Choroid plexus epithelial cell (primary cell): ENCODE measurements at regions not wholly inside any gene's neighbourhood (a gene's known extent, or its start where the extent isn't known, plus 50 kb on each side); places are given as distances from the start of the nearest gene placed in this dataset.

Experiments
- DNase-seq: peaks from one replicate; pipeline ENCODE4 v3.0.0-alpha.2; 2010; ENCODE audit warnings: low read depth
- H3K4me3 ChIP-seq: 2 replicates; pipeline ENCODE4 v1.5.1; 2011; ENCODE audit warnings: low read depth, mild to moderate bottlenecking, control low read depth, low read length, moderate library complexity
- TF ChIP-seq, protein P1 (sequence below): conservative IDR thresholded peaks from 2 replicates; pipeline ENCODE4 v1.5.1; 2011; ENCODE audit warnings: low read depth, mild to moderate bottlenecking, control low read depth, inconsistent platforms, low read length, moderate library complexity

DNA sequence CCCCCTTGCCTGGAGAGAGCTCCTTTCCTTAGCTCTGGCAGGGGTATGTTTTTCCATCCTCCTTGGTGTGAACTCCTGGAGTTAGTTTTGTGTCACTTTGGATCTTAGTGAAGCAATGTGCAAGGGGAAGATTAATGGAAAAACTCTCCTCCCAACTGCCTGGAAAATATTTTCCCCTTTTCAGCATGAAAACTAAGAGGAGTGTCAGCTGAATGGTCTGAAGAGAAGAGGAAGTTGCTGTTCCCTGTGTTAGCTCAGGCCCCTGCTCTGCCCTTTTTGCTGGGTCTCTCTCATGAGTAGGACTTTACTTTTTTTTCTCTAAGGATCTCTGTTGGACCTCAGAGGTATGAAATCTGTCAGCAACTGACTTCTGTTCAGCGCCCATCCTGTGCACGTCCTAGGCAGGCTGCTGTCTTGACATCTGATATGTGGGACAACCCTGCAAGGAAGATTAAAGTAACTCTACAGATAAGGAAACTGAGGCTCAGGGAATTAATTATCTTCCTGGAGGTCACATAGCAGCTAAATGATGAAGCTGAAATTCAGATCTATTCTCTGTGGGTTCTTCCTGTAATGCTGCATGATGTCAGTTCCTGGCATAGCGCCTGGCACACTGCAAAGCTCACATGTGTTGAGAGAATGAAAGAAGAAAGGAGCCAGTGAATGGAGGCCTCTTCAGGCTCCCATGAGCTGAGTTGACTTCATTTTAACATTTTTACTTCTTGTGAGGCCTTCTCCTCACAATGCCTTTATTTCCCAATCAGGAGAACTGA, 109.7 kb upstream of the GALNT15 start:
- DNase-seq = peak; percentile 97
- TF ChIP-seq, protein P1, sequence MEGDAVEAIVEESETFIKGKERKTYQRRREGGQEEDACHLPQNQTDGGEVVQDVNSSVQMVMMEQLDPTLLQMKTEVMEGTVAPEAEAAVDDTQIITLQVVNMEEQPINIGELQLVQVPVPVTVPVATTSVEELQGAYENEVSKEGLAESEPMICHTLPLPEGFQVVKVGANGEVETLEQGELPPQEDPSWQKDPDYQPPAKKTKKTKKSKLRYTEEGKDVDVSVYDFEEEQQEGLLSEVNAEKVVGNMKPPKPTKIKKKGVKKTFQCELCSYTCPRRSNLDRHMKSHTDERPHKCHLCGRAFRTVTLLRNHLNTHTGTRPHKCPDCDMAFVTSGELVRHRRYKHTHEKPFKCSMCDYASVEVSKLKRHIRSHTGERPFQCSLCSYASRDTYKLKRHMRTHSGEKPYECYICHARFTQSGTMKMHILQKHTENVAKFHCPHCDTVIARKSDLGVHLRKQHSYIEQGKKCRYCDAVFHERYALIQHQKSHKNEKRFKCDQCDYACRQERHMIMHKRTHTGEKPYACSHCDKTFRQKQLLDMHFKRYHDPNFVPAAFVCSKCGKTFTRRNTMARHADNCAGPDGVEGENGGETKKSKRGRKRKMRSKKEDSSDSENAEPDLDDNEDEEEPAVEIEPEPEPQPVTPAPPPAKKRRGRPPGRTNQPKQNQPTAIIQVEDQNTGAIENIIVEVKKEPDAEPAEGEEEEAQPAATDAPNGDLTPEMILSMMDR = no peak
- no peak overlapping the region for H3K4me3 ChIP-seq

DNA sequence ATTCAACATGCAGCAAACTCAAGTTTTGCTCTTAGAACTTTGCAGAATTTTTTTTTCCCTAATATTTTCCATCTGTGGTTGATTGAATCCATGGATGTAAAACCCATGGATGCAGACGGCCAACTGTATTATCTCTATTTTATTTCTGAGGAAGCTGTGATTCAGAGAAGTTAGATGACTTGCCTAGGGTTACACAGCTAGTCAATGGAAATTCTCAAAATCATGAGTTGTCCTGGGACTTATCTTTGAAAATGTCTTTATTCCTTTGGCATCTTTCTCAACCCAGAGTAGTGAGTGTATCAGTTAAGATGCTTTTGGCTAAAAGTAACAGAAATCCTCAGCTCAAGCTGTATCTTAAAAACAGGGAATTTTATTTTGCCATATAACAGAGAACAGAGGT, 107.9 kb upstream of the GALNT15 start:
- no peak for DNase-seq
- no peak overlapping the region for H3K4me3 ChIP-seq
- TF ChIP-seq, protein P1 = no peak

DNA sequence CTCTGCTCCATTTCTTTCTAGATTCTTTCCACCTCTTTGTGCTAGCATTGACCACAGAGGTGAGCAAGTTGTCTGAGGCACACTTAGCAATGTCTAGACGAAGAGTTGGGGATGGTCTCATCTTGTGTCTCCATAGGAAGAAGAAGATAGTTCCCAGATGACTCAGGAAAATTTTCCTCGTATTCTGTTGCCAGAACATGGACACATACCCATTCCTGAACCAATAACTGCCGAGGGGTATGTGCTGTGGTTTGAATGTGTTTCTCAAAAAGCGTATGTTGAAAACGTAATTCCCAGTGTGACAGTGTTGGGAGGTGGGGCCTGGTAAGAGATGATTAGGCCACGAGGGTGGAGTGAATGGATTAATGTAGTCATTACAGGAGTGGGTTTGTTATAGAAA, 107.5 kb upstream of the GALNT15 start:
- H3K4me3 ChIP-seq = no peak overlapping the region
- DNase-seq = peak; percentile 77
- TF ChIP-seq, protein P1 = no peak

DNA sequence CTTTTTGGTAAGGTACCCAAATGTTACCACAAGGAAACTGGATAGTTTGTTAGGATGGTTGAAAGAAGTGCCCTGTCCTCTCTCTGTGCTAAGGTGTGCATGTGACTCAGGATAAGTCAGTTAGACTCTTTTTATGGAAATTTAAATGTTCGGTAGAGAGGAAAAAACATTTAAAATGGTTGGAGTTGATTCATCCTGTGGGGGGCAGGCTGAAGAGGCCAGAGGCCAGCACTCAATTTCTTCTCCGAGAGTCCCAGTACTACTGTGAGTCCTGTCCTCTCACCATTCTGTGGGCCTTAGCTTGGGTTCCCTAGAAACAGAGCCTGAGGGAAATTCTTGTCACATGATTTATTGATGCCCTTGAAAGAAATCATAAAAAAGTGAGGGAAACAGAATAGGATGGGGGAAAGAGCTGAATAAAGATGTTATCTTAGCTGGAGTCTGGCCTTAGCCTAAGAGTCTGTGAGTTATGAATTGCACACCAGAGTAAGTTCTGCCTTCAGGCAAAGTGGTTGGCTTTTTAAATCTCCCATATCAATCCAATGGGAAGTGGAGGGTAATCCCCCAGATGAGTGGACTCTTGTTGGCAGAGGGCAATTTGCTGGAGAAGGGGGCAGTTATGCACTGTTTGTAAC, 106.5 kb upstream of the GALNT15 start:
- no peak overlapping the region for H3K4me3 ChIP-seq
- TF ChIP-seq, protein P1 = no peak
- DNase-seq = no peak

DNA sequence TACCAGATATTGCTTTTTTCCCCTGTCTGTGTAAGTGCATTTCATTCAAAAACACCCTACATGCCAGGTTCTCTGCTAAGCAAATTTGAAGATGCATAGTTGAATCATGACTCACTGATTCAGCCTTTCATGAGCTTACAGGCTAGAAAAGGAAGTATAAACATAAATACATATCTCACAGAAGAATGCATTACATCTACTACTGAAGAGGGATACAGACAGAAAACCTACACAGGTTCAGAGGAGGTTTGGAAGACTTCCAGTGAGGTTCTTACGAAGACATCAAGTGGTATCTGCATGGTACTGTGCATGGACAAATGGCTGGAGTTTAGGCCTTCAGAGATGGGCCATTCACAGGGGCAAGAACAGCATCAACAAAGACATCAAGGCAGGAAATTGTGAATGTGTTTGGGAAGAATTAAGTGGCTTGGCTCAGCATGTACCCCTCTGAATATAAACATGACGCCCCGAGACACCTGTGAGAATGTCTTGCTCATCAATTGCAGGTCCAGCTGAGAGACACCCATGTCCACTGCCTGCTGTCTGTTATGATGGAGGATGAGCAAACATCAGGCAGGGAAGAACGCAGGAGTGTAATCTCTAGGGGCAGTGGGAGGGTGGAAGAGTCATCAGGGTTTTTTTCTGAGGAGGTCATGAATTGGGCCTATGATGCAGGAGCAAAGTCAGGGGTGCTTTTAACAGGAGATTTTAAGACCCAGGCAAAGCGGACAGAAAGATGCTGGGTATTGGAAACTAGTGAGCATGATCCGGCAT, 105.1 kb upstream of the GALNT15 start:
- TF ChIP-seq, protein P1 = peak; percentile 3
- peak; percentile 97 for DNase-seq

DNA sequence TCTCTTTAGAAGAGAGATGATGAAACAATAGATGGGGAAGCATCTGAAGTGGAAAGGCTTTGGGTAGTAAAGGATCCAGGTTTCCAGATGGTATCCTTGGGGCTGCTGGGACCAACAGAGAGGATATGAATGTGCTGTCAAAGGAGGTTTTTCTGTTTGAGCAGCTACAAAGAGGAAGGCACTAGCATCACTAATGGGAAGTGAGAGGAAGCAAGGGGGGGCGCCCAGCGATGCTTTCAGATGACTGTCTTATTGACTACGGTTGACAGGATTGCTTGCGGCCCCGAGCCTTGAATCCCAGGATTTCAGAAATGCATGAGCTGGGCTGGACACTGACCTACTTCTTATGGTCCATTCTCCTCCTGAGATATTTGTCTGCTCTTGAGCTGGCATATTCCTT, 103.8 kb upstream of the GALNT15 start:
- TF ChIP-seq, protein P1 = no peak
- no peak overlapping the region for H3K4me3 ChIP-seq
- DNase-seq = no peak

More for the DNA sequence above, 105.1 kb upstream of the GALNT15 start:
- no peak overlapping the region for H3K4me3 ChIP-seq
